ENCODE measurements at regions not wholly inside any gene's neighbourhood (a gene's known extent, or its start where the extent isn't known, plus 50 kb on each side); places are given as distances from the start of the nearest gene placed in this dataset.

DNA sequence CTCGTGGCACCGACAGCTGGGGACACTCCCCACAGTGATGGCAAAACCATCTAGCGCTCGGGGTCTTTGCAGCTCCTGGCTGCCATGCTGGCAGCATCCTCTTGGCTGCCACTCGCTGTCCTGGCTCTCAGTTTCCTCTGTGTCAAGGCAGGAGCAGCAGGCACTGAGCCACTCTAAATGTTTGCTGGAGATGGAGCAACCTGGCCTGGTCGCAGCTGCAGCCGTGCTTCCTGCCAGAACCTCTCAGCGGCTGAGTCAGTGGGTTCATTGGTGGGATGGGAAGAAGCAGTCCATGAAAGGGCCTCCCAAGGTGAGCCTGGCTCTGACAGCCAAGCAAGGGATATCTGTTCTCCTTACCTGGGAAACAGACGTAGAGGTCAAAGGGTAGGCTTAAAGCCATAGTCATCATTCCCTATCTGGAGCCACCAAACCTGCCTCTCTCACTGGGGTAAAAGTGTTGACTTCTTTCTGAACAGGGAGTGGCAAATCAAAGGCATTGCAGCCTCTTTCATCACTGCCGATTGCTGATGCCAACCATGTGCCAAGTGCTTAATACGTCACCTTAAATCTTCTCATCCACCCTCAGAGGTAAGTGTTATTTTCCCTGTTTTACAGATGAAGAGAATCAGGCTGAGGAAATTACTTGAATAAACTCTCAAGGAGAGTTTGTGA is 304.8 kb upstream of the ZNF462 start:
- no peak for DNase-seq

DNA sequence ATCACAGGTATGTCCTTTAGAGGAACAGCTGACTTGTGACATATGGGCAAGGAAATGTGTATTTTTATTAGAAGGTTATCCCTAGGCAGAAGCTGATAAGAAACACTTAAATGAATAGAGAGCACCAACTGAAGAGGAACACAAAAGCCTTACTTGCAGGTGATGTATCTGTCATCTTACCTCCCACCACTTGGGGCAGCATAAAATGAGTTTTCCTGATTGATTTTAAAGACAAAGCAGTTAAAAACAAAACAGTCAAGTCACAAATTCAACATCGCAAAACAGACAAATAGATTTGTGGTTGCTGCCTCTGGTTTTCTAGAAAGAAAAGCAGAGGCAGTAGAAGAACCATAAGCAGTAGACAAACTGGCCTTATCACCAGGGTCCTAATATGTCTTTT is 302.4 kb upstream of the ZNF462 start:
- DNase-seq, result no peak

DNA sequence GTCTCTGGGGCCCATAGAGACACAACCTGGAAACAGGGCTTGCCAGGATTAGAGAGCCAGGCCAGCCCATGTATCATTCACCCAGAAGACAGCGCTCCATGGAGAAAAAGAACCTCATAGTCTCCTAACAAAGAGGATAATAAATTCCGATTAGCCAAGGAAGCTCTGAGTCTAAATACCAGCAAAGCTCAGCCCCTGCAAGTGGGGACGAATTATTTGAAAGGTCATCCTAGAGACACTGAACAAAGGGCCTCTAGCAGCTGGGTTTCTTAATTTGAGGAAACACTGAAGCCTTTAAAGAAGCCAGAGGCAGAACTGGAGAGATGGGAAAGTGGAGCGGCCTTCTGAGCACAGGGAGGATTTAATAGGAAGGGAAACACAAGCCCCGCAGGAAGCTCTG is 287.1 kb upstream of the ZNF462 start:
- no peak for DNase-seq

DNA sequence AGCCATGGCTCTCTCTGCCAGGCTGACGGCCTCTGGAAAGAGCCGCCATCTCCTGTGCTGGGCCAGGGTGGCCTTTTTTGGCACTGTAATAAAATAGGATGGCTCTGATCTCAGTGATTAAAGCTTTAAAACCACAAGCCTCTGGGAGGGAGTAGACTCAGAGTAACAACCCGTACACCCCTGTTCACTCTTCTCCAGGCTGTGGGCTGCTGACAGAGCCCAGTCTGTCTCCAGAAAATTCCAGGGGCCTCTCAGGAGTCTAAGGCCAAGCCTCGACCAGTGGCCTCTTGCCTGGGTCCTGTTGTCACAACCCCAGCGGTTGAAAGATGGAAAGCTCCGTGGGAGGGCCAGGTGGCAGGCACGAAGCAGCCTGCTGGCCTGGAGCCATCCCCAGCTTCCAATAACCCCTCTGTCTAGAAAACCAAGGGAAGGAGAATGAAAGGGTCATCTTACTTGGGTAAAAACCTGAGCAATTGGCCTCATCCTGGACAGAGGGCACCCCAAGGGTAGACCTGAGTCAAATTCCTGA is 286.7 kb upstream of the ZNF462 start:
- DNase-seq, result no peak

DNA sequence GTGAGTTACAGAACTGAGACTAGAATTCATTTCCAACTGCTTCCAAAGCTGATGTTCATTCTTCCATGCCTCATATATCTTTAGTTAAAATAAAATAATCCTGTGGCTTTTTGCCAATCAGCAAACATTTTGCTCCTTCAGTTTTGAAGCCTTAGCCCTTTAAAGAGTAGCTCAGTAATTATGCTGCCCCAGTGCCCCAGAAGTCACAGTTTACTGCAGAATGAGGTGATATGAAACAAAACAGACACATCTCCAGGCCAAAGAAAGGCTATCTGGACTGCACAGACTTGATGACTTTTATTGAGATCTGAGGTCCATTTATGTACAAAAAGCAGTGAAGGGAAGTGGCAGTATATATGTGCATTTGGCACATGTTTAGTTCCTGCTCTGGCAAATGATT is 285.8 kb upstream of the ZNF462 start:
- DNase-seq, result no peak

DNA sequence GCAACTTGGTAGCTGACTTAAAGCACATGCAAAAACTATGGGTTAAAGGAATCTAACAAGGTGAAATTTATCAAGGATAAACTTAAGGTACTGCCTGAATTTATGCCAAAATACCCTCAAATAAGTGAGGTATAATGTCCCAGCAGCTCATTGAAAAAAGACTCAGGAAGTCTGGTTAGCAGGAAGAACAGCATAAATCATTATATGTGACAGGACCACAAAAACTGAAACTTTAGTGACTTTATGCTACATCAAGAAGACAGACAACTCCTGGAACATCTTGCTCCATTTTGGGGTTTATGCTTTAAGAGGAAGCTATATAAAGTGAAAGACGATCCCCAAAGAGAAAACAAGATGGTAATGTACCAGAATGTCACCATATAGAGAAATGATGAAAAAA is 282.4 kb upstream of the ZNF462 start:
- DNase-seq, result no peak

DNA sequence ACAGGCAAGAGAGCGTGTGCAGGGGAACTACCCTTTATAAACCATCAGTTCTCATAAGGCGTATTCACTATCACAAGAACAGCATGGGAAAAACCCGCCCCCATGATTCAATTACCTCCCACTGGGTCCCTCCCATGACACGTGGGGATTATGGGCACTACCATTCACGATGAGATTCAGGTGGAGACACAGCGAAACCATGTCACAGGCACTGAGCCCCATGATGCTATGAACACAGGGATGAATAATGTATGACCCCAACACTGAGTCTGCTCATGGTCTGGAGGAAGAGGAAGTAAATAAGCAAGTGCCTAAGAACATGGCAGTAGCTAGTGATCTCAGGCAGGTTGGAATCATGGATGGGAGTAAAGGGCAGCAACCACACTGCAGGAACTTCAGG is 281.0 kb upstream of the ZNF462 start:
- no peak for DNase-seq

DNA sequence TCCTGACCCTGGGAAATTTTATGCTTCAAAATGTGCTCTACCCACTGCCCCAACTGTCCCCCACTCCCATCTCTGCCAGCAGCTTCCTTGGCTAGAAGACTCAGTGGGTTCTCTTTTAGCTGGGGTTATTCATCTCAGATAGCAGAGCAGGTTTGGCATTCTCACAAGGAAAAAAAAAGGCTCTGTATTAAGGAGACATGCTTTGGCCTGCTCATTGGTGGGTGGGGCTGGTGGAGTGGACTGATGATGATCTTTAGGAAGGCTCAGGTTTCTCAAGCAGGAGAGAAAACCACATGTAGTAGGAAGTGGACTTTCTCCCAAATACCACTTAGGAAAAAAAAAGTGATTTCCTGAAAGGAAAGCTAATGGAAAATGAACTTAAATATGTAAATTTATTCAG is 279.2 kb upstream of the ZNF462 start:
- DNase-seq, result no peak

DNA sequence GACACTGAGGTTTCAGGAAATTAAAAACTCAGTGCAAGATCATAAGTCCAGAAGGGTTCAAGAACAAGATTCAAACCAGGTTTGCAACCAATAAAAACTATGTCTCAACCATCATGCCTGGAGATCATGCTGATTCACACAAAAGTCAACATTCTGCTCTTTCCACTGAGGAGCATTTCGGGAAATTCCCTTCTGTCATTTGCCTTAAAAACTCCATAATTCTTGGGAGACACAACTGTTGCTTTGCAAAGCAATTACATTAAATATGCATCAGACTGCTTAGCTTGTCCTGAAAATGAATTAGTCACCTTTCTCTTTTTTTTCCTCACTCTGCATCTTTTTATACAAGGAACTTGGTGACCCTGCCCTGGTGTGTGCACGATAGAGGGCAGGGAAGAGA is 275.9 kb upstream of the ZNF462 start:
- DNase-seq, result no peak

DNA sequence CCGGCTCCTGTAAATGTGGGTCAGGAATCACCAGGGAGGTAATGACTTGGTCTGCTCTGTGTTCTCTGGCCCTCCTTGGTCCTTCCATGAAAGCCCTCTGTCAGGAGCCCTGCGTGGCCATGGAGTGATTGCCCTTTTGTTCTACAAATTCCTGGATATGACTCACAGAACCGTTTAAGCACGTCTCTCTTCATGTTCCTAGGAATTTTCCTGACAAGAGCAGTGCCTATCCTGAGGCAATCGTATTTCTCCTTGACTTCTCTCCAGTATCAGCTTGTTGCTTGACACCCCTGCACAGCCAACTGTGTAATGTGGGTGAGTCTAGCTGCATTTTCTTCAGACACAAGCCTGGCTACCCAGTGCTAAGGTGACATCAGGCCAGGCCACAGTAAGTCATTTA is 274.3 kb upstream of the ZNF462 start:
- no peak for DNase-seq

DNA sequence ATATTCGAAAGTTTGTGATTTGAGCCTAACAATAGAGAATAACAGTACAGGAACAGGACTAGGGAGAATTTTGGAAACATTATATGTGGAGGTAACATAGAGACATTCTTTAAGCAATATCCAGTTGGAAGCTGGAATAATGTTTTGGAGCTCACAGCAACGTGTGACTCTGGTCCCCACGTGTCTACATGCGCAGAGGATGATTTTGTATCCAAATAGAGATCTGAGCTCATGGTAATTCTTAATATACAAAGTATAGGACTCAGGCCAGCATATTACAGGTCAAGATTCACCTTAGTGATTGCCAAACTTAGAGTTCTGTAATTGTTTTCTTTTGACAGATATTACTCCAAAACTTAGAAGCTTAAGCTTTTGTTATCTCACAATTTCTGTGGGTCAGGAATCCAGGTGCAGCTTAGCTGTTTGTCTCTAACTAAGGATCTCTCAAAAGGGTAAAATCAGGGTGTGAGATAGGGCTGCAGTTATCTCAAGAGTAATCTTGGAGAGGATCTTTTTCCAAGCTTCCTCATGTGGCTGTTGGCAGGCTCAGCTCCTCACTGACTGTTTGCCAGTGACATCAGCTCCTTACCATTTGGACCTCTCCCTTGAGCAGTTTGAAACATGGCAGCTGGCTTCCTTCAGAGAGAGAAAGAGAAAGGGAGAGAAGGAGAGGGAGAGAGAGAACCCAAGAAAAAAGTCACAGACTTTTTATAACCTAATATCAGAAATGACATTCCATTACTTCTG is 272.0 kb upstream of the ZNF462 start:
- DNase-seq, result no peak

DNA sequence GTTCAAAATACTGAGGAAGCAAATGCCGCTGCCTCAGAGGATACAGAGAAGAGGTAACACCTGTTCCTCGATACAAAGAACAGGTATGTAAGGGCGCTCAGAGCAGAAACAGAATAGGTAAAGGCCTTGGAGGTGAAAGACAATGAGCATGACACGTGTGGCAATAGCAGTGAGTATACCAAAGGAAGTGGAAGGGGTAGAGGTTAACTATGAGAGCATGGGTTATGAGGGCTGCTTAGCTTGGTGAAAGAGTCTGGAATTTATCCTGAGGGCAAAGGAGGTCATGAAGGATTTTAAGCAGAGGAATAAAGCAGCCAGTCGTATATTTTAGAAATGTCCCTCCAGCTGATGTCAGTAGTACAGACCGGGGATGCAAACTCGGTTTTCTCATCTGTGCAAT is 269.8 kb upstream of the ZNF462 start:
- no peak for DNase-seq

DNA sequence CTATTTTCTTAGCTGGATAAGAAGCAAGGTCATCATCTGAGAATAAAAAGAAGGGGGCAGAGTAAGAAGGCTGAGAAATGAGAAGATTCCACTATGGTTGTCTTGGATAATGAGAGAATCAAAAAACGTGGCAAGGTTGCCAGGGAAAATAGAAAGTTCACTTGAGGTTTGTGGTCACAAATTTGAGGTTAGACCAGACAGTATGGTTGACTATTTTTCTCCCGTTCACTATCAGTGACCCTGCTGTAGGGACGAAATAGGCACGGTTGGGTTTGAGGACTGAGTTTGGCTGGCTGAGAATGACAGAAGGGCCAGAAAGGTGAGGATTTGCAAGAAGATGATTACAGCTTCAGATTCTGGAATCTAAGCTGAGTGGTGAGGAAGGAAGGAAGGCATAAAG is 266.0 kb upstream of the ZNF462 start:
- no peak for DNase-seq

DNA sequence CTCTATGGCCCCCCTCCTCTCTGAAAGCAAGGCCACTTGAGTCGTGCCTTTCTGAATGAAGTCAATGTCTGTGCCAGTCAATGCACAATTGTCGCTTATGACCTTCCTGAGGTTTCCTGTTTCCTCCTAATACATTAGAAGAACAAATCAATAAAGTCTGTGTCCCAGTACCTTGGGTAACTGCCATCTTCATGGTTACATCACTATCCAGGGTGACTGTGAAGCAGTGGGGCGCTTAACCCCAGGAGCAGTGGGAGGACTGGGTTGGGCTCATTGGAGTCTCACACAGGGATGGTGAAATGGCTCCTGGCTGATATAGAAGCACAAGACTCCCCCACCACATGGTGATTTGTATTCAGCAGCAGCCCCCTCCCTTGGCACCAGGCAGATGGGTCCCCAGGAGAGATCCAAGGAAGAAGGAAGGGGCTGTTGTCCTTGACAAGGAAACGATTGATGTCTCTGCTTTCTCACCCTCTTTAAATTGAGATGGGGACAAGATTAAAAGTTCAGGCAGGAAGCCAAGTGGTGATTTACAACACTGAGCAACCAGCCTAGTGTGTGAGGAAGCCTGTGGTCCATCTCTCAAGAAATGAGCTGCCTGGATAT is 261.9 kb upstream of the ZNF462 start:
- DNase-seq, result no peak

DNA sequence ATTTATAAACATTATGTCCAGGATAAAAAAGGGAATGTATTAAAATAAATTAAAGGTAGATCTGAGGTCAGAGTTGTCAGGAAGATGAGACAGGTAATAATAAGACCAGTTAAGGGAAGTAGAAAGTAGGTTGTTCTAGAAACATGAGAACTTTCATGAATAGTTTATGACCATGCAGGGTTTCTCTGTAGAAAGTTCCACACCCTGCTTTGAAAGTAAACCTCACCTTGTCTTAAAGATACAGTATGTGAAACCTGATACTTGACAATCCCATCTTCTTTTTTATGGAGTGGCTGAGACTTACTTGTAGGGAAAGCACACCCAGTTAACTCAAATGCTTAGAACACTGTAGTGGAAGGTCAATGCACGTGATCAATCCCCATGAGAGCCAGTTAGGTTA is 260.6 kb upstream of the ZNF462 start:
- no peak for DNase-seq

DNA sequence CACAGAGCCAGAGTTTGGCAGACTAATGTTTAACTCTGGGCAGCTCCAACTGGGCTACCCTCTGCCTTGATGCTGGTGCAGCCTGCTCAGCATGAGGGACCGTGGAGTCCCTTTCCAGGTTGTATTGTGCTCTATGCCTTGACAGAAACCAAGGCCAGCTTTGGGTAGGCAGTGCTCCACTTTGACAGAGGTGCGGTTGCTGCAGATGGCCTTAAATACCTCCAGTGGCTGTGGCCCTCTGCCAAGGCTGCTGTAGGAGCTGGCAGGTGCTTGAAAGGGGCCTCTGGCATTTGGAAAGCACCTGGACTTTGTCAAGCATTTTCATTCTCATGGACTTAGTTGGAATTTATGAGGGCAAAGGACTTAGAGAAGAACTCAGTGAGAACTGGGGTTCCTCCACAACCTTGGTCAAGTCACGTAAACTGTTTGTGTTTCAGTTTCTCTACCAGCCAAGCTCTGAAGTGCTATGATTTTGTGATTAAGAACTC is 249.7 kb upstream of the ZNF462 start:
- DNase-seq, result no peak

DNA sequence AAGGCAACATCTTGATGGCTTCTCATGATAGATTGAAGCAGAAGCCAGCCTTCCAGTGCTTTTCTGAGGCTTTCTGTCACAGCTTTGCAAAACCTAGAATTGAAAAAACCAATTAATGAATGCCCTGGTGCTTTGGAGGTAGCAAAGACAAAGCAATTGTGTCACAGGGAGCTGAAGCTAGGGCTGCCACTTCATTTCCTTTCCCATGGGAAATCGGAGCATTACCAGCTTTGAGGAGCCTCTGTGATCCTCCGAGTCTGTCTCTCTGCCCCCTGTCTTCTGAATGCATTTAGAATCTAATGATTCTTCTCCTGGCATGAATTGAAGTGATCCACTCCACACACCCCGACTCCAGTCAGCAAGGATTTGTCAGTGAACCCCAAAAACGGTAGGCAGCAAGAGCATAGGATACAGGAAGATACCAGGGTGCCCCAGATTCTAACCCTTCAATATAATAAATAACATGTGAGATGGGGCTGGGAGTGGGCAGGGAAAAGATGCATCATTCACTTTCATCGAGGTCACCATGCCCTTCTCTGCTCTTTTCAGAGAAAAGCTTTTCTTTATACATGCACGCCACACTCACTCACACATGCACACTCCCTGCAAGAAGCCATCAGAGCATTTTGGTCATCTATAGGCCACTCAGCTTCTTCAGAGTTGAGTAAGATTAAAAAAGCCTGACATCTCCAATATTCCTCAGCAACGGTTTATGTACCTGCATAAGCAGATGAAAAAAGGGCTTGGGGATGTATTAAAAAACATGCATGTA is 247.7 kb upstream of the ZNF462 start:
- DNase-seq, result no peak

DNA sequence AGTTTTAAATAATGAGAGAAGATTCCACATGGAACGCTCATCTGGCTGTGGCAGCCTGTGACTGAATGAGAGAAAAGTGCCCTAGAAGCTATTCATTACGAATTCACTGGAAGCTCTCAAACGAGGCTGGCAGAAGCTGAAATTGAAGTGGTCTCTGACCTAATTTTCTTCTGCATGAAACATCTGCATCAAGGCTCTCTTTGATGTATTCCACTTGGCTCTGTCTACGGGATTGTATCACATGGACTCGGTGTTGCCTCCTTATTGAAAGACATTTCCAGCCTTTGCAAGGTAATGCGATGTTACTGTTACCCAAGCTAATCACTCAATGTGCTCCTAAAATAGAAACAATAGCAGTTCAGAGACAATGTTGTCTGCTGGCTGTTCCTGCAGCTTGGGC is 246.9 kb upstream of the ZNF462 start:
- DNase-seq, result no peak

DNA sequence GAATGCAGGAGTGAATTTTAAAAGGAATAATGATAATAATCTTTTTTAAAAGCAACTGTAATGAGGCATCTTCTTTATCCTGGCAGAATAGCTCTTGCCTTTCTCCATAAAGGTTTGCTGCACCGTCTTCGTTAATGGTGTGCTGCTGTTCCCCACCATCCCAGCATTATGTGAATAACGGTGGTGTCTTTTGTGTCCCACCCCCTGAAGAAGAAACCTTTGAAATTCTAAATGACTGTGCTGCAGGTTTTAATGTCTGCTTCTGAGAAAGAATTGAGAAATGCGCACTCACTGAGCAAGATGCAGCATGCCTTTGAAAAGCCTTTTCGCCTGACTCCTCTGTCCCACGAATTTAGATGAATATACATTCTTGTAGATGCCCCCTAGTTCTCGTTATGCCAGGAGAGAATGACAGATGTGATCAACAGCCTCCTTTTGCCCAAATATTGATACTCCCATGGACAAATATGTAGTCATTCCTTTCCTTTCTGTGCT is 246.1 kb upstream of the ZNF462 start:
- no peak for DNase-seq

DNA sequence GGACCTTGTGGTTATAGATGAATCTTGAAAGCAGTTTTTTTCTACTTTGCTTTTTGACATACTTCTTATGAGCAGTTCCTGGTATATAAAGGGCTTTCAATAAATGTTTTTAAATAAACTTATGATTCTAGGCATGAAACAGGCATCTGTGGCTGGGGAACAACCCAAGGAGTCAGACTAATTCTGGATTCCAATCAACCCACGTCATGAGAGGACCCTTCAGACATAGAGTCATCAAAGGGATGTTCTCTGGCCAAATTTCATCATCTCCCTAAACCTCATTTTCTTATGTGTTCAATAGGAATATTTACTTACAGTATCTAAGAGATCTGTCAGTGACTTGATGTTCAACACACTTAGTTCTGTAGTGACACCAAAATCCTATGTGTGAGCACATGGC is 243.8 kb upstream of the ZNF462 start:
- no peak for DNase-seq

DNA sequence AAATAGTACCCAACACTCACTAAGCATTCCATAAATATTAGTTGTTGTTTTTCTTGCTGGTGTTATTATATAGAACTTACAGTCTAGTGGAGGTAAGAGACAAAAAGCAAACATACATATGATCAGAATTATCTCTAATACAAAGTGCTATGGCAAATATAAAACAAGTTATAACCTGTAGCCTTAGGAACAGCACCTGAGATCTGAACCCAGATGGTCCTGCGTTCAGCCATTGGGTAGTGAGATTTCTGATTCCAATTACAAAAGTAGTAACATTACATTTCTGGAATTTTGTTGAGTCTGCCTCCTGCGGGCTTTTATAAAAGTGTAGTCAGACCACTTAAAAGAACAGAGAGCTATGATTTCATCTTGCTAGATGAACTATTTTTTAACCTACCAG is 242.9 kb upstream of the ZNF462 start:
- DNase-seq, result no peak

DNA sequence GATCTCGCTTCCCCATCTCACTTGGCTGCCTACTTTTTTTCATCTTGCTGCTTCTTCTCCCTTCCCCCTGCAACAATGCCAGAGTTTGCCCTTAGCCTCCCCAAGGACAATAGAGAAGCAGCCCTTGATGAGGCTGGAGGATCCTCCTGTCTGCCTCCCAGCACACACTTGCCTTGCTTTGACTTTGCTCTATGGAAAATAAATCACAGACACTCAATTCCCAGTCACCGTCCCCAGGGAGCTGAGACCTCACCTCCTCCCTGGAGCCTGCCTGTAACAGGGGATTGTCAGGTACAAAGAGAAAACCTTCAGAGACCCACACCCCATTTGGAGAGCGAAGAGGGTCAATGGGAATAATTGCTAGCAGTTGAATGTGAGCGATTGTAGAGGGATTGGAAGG is 242.1 kb upstream of the ZNF462 start:
- no peak for DNase-seq

All from activated naive CD4-positive, alpha-beta T cell treated with Interleukin-2 at 50 U/mL for 16 hours (primary cell).